HG02840 (cell line): ENCODE measurements at regions not wholly inside any gene's neighbourhood (a gene's known extent, or its start where the extent isn't known, plus 50 kb on each side); places are given as distances from the start of the nearest gene placed in this dataset.
"Not testable (repeated sequence)": the region's sequence is repeated elsewhere in the genome, so short reads cannot be mapped to it uniquely, and the experiment has no call there.

Source experiments
- ATAC-seq: cut with Tn5 transposase; IDR thresholded peaks from one replicate; pipeline ENCODE4 v1.9.1; 2021; ENCODE audit warnings: mild to moderate bottlenecking, moderate library complexity, moderate number of reproducible peaks; ENCODE audit not compliant: unreplicated experiment, low FRiP score

GRCh38 chr18:34521040-34521439, 189.1 kb upstream of the DTNA start:
- no peak for ATAC-seq

DNA sequence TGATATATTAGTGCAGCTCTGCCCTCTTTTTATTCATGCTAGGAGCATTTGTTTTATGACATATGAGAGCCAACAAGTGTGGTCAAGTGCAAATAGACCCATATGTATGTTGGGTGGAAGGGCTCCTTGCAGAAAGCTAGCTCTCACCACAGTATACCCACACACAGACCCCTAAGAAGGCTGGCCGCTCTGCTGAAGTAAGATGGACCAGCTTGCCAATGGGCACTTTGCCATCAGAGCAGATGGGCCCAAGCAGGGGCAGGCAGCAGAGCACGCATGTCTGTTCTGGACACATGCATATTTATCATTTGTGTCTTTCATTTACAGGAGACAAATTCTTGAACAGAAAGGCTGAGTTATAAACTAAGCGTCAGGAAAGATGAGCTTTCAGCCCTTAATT, 187.5 kb upstream of the DTNA start:
- ATAC-seq, result no peak

GRCh38 chr18:34525244-34525643, 184.9 kb upstream of the DTNA start:
- ATAC-seq, result no peak

DNA sequence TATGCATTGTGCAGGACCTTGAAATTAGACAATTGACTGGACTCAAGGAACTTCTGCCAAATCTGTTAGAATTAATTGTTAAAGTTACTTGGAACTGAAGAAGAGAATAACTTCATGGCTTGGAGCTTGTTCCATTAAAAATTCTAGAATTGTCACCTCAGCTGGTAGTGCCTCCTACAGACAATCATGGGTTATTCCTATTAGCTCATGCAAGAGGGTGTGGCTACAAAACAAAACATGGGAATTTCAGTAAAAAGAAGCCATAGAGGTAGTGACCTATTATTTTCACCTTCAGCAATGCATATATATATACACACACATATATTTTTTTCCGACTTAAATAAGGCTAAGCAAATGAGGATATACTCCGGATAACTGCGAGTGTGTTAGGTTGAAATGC, 181.9 kb upstream of the DTNA start:
- no peak for ATAC-seq

GRCh38 chr18:34529358-34530335, 180.5 kb upstream of the DTNA start:
- ATAC-seq, result no peak

DNA sequence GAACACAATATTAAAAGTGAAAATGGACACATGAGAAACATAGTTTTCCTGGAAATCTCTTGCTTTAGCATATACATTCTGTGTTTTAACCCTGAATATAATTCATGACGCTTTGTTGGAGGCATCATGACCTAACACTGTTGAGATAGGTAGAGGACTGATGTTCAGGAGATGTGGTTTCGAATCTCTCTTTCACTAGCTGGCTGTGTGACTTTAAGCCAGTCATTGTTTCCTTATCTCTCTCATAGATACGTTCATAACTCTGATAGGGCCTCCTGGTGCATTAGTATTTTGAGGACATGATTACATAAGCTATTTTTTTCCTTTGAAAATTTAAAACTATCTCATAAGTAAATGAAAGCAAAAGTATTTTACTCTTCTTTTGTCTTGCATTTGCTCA, 179.0 kb upstream of the DTNA start:
- ATAC-seq, result no peak

DNA sequence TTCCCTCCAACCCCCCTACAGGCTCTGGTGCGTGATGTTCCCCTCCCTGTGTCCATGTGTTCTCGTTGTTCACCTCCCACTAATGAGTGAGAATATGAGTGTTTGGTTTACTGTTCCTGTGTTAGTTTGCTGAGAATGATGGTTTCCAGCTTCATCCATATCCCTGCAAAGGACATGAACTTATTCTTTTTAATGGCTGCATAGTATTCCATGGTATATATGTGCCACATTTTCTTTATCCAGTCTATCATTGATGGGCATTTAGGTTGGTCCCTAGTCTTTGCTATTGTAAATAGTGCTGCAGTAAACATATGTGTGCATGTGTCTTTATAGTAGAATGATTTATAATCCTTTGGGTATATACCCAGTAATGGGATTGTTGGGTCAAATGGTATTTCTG, 175.5 kb upstream of the DTNA start:
- not testable (repeated sequence) for ATAC-seq

GRCh38 chr18:34540897-34541296, 169.2 kb upstream of the DTNA start:
- ATAC-seq, result no peak

GRCh38 chr18:34542625-34543024, 167.5 kb upstream of the DTNA start:
- ATAC-seq, result no peak

GRCh38 chr18:34543356-34543755, 166.7 kb upstream of the DTNA start:
- ATAC-seq, result no peak

GRCh38 chr18:34543945-34544344, 166.2 kb upstream of the DTNA start:
- no peak for ATAC-seq

DNA sequence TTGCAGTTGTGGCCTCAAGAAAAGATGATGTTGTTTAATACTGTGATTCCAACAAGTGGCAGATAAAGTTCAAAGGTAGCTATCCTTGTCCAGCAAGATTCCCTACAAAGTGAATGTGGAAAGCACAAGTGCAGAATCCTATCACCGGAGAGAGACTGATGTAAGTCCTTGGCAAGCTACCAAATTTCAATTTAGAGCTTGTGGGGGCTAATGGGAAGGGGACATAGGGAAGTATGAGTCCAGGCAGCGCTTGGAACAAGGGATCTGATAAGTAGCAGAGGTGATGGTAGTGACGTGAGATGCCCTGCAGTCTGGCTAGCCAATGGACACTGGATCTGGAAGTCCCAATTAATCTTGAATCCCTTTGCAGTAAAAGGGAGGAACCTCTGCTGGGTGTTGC, 165.2 kb upstream of the DTNA start:
- no peak for ATAC-seq

- no peak for ATAC-seq
Measured at GRCh38 chr18:34548120-34548972, 161.8 kb upstream of the DTNA start.

- ATAC-seq, result no peak
Measured at GRCh38 chr18:34548973-34549294, 161.2 kb upstream of the DTNA start.

DNA sequence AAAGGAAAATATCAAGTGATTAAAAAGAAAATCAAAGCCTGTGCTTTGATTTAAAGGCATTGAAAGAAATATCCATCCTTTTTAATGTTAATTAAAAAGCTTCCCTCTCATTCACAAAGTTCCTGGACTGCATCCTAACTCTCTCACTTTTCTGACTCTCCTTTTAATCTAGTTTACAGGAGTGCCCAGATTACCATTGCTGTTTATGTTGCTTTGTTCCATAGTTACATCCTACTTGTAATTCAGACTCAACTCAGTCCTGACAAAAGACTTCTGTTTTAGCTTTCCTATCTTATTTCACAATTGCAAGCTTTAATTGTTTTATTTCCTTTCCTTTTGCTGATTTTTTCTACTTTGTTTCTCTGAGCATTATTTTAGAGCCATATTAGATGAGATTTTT, 160.7 kb upstream of the DTNA start:
- no peak for ATAC-seq

DNA sequence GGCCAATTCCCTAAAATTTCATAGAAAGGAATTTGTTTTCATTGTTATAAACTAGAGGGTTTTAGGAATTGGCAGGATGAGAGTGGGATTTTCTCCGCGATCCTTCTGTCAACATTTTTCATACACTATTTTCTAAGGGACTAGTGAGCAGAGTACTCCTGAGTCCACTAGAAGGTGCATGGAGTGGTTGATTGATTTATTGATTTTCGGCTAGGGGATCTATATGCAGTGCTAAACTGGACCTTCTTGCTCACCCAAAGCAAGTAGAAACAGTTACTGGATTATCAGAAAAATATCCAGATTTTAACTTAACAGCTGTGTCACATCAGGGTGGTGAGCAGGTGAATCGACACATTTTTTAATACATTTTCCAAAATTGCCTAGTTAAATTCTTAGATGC, 159.9 kb upstream of the DTNA start:
- ATAC-seq, result no peak

DNA sequence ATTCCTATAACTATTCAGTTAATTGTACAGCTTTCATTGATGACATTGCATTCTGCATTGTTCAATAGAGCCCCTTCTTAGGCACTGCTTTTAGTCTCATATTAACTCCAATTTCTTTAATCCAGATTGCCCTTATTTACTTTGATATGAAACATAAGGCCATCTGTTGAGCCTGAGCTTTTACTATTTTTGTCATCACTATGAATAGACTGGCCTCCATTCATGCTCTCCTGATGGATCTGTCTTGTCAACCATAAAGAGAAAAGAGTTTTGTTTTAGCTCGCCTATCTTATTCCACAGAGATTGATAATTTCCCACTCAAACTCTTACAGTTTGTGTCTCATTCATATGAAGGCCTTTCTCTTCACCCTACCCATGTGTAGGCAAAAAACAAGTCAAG, 159.2 kb upstream of the DTNA start:
- ATAC-seq, result no peak

- no peak for ATAC-seq
Measured at GRCh38 chr18:34551824-34552223, 158.3 kb upstream of the DTNA start.

DNA sequence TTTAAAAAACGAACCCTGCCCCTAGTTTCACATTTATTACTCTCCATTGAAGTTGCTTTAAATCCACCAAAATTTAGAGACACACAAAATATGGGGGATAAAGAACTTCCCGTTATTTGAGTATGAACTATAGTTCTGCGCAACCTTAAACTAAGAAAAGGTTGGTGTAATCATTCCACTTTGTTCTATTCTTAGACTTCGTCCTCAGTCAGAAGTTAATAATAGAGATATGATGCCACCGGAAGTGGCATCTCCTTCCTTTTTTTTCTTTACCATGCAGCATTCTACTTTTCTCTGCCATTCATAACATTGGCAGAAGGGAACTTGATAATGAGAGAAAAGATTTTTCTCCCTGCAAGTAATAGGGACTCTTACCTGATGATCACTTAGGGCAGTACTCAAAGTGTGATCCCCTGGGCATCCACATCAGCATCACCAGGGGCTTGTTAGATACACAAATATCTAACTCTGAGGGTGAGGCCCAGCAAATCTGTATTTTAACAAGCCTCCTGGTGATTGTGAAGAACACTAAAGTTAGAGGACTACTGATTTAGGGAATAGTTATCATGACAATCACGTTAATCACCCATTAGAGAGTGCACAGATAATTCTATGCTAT, 147.7 kb upstream of the DTNA start:
- ATAC-seq, result no peak

DNA sequence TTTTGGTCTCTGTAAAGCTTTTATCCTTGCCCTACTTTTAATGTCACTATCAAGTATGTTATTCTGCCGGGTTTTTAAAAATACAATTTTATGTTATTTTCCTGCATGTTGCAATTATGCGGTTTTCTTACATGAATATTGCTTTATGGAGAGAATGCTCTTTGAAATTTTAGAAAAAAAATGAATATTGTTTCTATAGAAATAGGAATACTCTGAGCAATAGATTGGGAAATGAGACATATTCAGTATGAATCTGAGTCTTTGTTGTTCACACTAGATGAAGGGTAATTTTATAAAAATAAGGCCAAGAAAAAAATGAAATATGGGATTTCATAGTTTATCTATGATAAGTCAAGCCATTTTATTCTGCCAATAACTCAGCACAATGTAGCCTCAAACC, 142.2 kb upstream of the DTNA start:
- ATAC-seq, result no peak

DNA sequence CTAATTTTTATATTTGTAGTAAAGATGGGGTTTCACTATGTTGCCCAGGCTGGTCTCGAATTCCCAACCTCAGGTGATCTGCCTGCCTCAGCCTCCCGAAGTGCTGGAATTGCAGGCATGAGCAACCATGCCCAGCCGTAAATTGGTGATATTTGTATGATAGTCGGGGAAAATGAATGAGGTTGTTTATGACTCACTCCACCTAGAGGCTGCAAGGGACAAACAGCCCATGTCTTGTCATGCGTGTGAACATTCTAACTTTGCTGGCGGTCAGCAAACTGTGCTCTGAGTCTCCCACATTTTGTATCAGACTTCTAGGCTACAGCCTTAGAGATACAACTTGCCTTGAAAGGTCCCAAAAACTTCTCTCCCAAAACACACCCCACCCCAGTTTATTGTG, 133.5 kb upstream of the DTNA start:
- no peak for ATAC-seq
